NB4 (cell line): ENCODE measurements at regions not wholly inside any gene's neighbourhood (a gene's known extent, or its start where the extent isn't known, plus 50 kb on each side); places are given as distances from the start of the nearest gene placed in this dataset.

Source experiments
- POLR2A ChIP-seq: IDR thresholded peaks from 2 replicates; pipeline ENCODE4 v1.6.1; 2011; ENCODE audit warnings: mild to moderate bottlenecking; ENCODE audit not compliant: insufficient read length; ENCODE audit errors: extremely low read depth
- TF ChIP-seq, protein P1 (sequence below): IDR thresholded peaks from one replicate; pipeline ENCODE4 v1.5.1; 2012; ENCODE audit warnings: low read depth, low read length

DNA sequence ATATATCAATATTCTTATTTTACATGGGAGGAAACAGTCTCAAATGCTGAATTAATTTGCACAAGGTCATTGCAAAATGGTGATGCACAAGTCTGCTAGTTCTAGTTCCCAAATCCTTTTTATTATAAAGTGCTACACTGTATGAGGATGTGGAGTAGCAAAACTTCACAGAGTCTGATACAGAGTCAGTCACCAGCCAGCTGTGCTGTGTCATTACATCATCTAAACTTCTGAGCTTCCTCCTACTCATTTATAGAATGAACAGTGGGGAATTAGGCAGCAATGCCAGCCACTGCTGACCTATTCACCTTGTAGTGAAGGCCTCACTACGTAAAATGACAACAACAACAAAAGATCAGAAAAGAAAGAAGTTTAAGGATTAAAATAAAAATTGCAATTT lies 357.8 kb downstream of the TMEM167A start:
- TF ChIP-seq, protein P1, sequence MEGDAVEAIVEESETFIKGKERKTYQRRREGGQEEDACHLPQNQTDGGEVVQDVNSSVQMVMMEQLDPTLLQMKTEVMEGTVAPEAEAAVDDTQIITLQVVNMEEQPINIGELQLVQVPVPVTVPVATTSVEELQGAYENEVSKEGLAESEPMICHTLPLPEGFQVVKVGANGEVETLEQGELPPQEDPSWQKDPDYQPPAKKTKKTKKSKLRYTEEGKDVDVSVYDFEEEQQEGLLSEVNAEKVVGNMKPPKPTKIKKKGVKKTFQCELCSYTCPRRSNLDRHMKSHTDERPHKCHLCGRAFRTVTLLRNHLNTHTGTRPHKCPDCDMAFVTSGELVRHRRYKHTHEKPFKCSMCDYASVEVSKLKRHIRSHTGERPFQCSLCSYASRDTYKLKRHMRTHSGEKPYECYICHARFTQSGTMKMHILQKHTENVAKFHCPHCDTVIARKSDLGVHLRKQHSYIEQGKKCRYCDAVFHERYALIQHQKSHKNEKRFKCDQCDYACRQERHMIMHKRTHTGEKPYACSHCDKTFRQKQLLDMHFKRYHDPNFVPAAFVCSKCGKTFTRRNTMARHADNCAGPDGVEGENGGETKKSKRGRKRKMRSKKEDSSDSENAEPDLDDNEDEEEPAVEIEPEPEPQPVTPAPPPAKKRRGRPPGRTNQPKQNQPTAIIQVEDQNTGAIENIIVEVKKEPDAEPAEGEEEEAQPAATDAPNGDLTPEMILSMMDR: no peak
- TF ChIP-seq POLR2A: no peak
